Activated B cell treated with CpG ODN at 0.5 μM for 24 hours (primary cell): ENCODE measurements at regions not wholly inside any gene's neighbourhood (a gene's known extent, or its start where the extent isn't known, plus 50 kb on each side); places are given as distances from the start of the nearest gene placed in this dataset.

ENCODE experiments used
- ATAC-seq: fragments of 200-7000 bp; cut with Tn5 transposase; one replicate; pipeline ENCODE4 v1.10.0; 2021; ENCODE audit warnings: low read depth, mild to moderate bottlenecking, moderate library complexity
- CTCF ChIA-PET: fragments of 350-600 bp; sonication (Branson Sonifier 250); formaldehyde crosslinking; loops from one replicate; lab custom pipeline; 2021; ENCODE audit warnings: antibody characterized with exemption; lab: Charles Lee
- POLR2A ChIA-PET: fragments of 350-600 bp; sonication (Branson Sonifier 250); formaldehyde crosslinking; loops from one replicate; lab custom pipeline; 2021; ENCODE audit warnings: antibody characterized with exemption; lab: Charles Lee
- DNase-seq: peaks from one replicate; pipeline ENCODE4 v3.0.0; 2022
- H3K27ac Mint-ChIP-seq: one replicate; pipeline ENCODE4 v1.8.0; 2020; ENCODE audit warnings: mixed read lengths
- H3K27me3 Mint-ChIP-seq: one replicate; pipeline ENCODE4 v1.8.0; 2021; ENCODE audit warnings: mixed read lengths
- H3K36me3 Mint-ChIP-seq: one replicate; pipeline ENCODE4 v1.8.0; 2021; ENCODE audit warnings: low read depth, mixed read lengths
- H3K4me1 Mint-ChIP-seq: one replicate; pipeline ENCODE4 v1.8.0; 2021; ENCODE audit warnings: mixed read lengths
- H3K4me3 Mint-ChIP-seq: one replicate; pipeline ENCODE4 v1.8.0; 2020; ENCODE audit warnings: mild to moderate bottlenecking, mixed read lengths
- H3K9me3 Mint-ChIP-seq: one replicate; pipeline ENCODE4 v1.8.0; 2020; ENCODE audit warnings: mixed read lengths
- intact Hi-C: fragments of 100-400 bp; cut with micrococcal nuclease; formaldehyde crosslinking; loops from one replicate; pipeline ENCODE4 v1.15.1; 2024
- TF ChIP-seq, protein P1 (sequence below): fragments of 200-600 bp; IDR thresholded peaks from one replicate; pipeline ENCODE4 v1.8.0; 2022; ENCODE audit warnings: antibody characterized with exemption, mild to moderate bottlenecking

DNA sequence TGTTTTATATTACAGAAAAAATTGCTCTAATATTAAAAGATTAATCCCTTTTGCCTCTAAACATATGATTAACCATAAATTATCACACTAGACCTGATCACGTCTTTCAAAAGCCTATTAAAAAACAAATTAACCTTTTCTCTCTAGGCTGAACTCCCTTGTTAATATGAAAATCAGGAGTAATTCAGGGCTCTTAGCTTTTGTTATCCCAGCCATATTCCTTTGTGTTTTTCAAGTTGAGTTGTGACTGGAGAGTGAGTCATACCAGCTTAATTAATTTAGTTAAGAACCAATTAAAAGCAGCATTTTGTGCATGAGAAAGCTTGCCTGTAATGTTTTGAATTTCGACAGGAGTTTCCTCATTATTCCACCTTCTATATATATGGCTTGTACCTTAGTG lies 385.8 kb downstream of the VGLL3 start:
- TF ChIP-seq, protein P1, sequence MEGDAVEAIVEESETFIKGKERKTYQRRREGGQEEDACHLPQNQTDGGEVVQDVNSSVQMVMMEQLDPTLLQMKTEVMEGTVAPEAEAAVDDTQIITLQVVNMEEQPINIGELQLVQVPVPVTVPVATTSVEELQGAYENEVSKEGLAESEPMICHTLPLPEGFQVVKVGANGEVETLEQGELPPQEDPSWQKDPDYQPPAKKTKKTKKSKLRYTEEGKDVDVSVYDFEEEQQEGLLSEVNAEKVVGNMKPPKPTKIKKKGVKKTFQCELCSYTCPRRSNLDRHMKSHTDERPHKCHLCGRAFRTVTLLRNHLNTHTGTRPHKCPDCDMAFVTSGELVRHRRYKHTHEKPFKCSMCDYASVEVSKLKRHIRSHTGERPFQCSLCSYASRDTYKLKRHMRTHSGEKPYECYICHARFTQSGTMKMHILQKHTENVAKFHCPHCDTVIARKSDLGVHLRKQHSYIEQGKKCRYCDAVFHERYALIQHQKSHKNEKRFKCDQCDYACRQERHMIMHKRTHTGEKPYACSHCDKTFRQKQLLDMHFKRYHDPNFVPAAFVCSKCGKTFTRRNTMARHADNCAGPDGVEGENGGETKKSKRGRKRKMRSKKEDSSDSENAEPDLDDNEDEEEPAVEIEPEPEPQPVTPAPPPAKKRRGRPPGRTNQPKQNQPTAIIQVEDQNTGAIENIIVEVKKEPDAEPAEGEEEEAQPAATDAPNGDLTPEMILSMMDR = no peak
- no peak for DNase-seq
- POLR2A ChIA-PET = no interaction called here
- no peak overlapping the region for H3K27ac Mint-ChIP-seq
- H3K4me3 Mint-ChIP-seq = no peak overlapping the region
- H3K36me3 Mint-ChIP-seq = no peaks in the 10 kb centered on the region
- peaks cover 13% of the 10 kb centered on the region for H3K9me3 Mint-ChIP-seq
- no peak for ATAC-seq
- CTCF ChIA-PET = no interaction called here
- no peaks in the 10 kb centered on the region for H3K27me3 Mint-ChIP-seq
- intact Hi-C loops = no loop called here
- H3K4me1 Mint-ChIP-seq = no peaks in the 10 kb centered on the region

DNA sequence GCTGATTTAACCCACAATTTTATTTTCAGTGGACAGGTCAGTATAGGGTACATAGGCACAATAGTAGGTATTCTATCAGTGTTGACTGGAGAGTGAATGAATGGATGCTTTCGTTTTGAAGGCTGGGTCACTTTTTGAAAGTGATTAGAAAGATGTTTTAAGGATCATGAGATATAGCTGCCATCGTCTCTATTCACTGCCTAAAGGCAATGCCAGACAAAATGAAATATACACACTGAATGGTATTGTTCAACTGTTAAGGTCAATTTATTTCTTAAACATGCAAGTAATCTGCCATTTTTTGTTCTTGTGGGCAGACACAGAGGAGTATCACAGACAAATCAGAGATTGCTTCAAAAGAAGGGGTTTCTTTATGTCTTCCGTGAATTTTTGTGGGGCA lies 395.3 kb downstream of the VGLL3 start:
- intact Hi-C loops = no loop called here
- TF ChIP-seq, protein P1 = no peak
- ChIA-PET CTCF (no interaction called here), POLR2A (no interaction called here)
- no peak overlapping the region for H3K27ac Mint-ChIP-seq
- DNase-seq = no peak
- no peaks in the 10 kb centered on the region for H3K9me3 Mint-ChIP-seq
- H3K27me3 Mint-ChIP-seq = no peaks in the 10 kb centered on the region
- H3K4me1 Mint-ChIP-seq = no peaks in the 10 kb centered on the region
- no peak overlapping the region for H3K4me3 Mint-ChIP-seq
- H3K36me3 Mint-ChIP-seq = no peaks in the 10 kb centered on the region
- ATAC-seq = no peak

DNA sequence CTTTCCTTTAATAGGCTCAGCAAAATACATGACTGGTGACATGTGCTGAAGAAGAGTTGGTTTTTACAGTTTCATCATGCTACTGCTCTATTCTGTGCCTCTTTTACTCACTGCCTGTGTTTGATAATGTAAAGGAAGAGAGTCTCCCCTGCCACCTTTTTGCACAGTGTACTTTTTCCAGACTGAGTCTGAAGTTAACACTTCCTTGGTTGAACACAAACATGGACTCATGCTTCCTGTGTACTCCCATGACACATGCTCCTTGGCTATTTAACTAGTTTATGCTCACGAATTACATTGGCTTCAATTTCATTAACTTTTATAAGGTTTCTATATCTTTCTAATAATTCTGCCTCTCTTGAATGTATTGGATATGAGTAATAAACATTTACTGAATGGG lies 396.1 kb downstream of the VGLL3 start:
- no peak for DNase-seq
- ChIA-PET CTCF (no interaction called here), POLR2A (no interaction called here)
- Mint-ChIP-seq H3K36me3 (no peaks in the 10 kb centered on the region), H3K27ac (no peak overlapping the region), H3K9me3 (no peaks in the 10 kb centered on the region), H3K4me1 (no peaks in the 10 kb centered on the region), H3K4me3 (no peak overlapping the region), H3K27me3 (no peaks in the 10 kb centered on the region)
- no peak for ATAC-seq
- TF ChIP-seq, protein P1 = no peak
- intact Hi-C loops = no loop called here

DNA sequence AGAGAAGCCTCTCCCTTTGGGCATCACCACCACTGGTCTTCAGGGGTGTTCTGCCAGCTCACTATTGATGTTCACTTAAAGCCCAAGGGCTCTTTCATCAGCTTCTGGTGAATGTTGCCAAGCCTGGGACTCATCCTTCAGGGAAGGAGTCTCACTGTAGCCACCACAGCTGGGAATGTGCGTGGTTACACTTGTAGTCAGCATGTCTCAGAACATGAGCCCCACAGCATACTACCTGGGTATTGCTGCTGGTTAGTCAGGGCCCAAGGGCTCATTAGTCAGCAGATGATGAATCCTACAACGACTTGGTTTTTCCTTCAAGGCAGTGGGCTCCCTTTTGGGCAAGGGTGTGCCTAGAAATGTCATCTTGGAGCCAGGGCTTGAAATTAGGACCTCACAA lies 412.9 kb downstream of the VGLL3 start:
- DNase-seq (no peak), ATAC-seq (no peak)
- ChIA-PET POLR2A (interaction anchor here (0.6 kb wide), 1 partner anchor 29 kb away, joined by 3 read pairs; no protein-coding TSS in a partner anchor), CTCF (no interaction called here)
- Mint-ChIP-seq H3K4me1 (no peaks in the 10 kb centered on the region), H3K27ac (no peak overlapping the region), H3K9me3 (peaks cover 16% of the 10 kb centered on the region), H3K4me3 (no peak overlapping the region), H3K36me3 (no peaks in the 10 kb centered on the region), H3K27me3 (no peaks in the 10 kb centered on the region)
- TF ChIP-seq, protein P1 = no peak
- intact Hi-C loops = no loop called here

DNA sequence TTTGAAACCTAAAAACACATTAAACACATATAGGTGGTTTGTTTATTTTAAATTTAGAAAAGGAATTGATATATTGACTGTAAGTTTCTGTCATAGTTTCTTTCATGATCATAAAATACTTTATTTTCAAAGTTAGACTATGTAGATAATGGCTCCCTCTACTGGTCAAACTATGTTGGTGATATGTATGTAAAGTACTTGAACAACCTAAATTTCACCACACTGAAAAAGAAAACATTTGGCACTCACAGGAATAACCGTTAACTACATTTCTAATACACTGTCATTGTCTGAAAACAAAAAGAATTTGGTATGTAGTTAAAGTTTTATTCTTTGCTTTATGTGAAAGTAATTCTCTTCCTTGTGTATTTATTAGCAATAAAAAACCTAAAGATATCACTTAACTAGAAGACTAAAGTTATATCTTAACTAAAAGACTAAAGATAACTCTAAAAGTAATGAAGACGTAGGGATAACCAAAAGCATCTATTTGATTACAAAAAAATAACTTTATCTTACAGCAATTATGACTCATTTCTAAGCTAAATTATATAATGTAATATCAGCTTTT lies 427.5 kb downstream of the VGLL3 start:
- no peak for DNase-seq
- H3K9me3 Mint-ChIP-seq = no peaks in the 10 kb centered on the region
- H3K27me3 Mint-ChIP-seq = no peaks in the 10 kb centered on the region
- CTCF ChIA-PET = no interaction called here
- H3K4me1 Mint-ChIP-seq = no peaks in the 10 kb centered on the region
- no peak overlapping the region for H3K4me3 Mint-ChIP-seq
- no peaks in the 10 kb centered on the region for H3K36me3 Mint-ChIP-seq
- POLR2A ChIA-PET = no interaction called here
- no peak for ATAC-seq
- intact Hi-C loops = no loop called here
- TF ChIP-seq, protein P1 = peak; percentile 60
- H3K27ac Mint-ChIP-seq = no peak overlapping the region
